Erythroblast (primary cell): ENCODE measurements at regions not wholly inside any gene's neighbourhood (a gene's known extent, or its start where the extent isn't known, plus 50 kb on each side); places are given as distances from the start of the nearest gene placed in this dataset.

Experiments used
- DNase-seq, 2 experiments: peaks; one replicate each; lab custom pipeline; 2025; lab: John Stamatoyannopoulos, UW
- GATA1 ChIP-seq: IDR thresholded peaks from 2 replicates; pipeline ENCODE4 v1.6.1; 2011; ENCODE audit warnings: low read depth, mild to moderate bottlenecking, control low read depth, low read length, moderate library complexity
- POLR2A ChIP-seq: IDR thresholded peaks from 2 replicates; pipeline ENCODE4 v1.6.1; 2011; ENCODE audit warnings: mild to moderate bottlenecking, low read length

DNA sequence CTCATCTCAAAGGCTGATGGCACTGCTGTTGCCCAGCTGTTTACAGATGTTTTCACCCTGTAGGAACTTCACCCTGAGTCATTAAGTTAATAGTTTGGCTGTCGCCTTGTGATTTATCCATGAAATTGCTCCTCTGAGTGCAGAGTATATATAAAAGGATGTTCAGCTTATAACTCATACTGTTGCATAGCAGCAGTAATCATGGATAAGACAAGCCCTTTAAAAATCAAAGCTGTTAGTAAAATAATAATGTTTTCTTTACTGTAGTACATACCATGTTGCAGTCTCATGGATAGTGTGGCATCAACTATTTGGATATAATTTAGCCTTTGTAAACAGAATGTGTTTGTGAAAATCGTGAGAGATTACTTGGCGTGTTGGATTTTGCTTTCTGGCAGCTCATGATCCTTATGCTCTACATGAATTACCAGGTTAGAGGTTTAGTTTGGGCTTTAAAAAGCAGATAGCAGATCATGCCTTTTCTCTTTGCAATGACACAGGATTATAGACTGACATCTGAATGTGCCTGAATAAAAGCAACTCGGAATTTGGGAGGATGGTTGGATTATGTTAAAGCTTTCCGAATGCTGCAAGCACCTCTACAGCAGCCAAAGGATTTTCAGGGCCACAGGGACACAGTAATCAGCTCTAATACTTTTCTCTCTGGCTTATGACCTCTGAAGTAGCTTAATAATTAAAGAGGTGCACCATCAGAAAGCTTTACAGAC lies 279.7 kb upstream of the ATP2B1 start:
- TF ChIP-seq POLR2A = no peak
- no peak for TF ChIP-seq GATA1
- no peak for DNase-seq

DNA sequence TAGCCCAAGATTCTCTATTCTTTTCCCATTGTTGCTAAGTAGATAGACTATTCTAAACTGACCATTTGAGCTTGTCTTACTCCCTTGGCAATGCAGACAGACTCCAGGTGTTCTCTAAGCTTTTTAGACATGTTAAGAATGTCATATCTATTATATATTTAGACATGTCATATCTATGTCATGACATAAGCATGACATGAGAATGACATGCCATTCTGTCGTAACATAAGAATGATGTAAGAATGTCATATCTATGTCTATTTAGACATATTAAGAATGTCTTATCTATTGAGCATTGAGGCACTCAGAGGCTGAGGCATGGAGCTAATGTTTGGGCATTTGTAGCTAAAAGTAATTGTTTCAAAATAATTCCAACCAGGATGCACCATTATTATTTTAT lies 277.3 kb upstream of the ATP2B1 start:
- no peak for TF ChIP-seq POLR2A
- no peak for TF ChIP-seq GATA1
- peak in 1 of 2 experiments; percentile 12 for DNase-seq

DNA sequence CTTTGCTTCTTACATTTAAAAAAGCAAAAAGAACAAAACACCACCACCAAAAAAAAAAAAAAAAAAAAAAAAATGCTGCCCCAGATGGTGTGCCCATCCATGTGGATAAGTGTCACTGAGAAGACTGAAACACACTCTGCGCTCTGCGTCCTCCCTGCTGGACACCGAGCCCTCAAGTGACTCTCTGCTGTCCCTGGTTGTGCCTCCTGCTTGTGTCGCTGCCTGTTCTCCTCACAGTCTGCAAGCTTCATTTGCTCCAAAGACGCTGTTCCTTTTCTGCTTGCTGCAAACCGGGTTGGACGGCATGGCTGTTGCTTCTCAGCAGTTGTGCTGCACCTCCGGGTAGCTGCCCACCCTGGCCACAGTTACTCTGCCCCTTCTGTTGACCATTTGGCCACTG lies 276.2 kb upstream of the ATP2B1 start:
- TF ChIP-seq GATA1 (no peak), POLR2A (no peak)
- no peak for DNase-seq

DNA sequence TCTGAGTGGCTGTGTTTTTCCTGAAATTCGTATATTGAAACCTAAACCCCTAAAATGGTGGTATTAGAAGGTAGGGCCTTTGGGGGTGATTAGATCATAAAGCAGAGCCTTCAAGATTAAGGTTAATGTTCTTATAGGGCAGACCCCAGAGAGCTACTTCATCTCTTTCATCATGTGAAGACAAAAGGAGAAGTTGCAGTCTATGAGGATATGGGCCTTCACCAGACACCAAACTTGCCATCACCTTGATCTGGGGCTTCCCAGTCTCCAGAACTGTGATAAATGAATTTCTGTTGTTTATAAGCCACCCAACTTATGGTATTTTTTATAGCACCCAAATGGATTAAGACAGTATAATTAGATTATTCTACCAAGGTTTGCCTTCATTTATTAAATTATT lies 275.0 kb upstream of the ATP2B1 start:
- no peak for DNase-seq
- TF ChIP-seq POLR2A (no peak), GATA1 (no peak)

DNA sequence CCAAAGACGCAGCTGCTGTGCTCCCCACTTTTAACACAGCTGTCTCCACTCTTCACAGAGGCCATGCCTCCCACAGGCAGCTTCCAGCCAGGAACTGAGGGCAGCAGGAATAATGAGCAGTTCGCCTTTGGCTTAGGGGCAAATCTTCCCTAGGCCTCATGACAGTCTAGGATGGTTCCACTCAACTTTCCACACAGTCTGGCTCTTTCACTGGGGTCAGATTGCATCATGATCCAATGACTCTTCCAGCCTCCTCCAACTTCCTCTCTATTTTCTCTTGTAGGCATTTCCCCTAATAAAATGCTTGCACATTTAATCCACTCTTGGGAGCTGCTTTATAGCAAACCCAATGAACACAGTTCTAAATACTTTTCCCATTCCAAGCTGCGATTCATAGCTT lies 271.6 kb upstream of the ATP2B1 start:
- TF ChIP-seq POLR2A (no peak), GATA1 (no peak)
- DNase-seq = no peak

DNA sequence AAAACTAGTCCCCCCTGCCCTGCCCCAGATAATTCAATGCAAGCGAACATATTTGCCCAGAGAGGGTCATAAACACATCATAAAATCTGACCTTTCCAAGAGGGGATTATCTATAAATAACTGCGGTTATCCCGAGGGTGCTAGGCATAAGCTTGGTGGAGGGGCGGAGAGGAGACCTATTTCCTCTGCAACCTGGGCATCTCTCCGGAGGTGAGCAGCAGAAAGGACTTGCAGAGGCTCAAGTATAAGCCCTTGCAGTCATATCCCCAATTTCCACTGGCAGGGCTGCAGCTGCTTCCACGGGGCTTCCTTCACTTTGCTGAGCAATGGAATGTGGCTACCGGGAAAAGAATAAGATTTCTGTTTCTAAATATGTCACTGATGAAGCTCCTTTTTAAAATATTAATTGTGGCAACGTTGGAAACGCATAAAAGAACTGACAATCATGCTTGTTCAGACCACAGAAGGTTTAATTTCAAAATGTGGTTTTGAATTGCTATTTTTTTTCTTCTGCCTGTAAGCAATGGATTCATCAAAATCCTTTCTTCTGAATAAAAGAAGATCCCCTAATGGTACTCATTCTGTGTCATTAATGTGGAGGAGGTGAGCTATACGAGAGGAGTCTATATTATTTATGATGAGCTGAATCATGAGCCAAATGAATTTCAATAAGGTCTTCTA lies 268.9 kb upstream of the ATP2B1 start:
- no peak for TF ChIP-seq GATA1
- no peak for TF ChIP-seq POLR2A
- no peak for DNase-seq

DNA sequence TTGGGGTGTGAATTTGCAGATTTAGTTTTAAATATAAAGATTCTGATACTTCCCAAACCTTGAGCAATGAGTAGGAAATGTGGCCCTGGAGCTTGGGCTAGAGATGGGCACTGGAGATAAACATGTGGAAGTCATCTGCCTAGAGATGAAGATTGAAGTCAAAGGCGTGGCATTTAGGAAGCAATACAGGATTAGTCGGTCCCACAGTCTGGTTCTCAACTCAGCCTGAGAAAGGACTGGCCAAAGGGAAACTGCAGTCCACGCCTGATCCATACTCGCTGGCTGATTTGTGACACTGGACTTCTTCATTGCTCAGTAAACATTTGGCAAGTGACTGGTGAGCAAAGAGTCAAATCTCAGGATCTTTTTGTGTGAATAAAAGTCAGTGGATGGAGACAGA lies 268.2 kb upstream of the ATP2B1 start:
- no peak for DNase-seq
- no peak for TF ChIP-seq GATA1

DNA sequence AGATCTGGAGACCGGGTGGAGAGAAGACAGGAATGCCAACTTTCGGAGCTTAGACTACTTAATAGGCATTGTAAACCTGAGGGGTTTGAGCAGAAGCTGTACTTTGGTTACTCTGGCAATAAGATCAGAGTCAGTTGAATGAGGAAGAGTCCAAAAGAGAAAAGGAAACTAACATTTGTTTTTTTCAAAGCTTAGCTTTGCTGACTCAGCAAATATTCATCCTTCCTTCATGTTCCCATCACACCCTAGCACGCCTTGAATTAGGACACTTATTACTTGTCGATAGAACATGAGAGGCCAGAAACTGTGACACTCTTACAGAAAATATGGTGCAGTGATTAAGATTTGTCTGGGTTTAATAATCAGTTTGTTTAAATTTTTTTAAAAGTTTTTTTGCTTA lies 266.9 kb upstream of the ATP2B1 start:
- no peak for DNase-seq

DNA sequence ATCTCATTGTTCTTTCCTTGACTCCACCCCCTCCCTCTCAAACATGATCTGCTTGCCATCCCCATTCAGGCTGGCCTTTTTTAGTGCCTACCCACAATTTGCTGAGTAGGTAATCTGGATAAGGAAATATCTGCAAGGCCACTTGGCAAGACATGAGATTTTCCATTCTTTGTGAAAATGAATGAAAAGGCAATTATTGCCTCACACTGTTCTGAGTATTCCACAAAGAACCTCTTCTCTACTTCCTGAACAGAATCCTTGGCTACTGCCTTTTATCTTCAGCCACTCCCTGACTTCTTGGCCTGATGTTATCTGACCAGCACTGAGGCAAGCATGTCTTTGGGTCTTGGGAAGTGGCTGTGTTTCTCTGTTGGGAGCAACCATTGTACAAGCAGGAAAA lies 263.2 kb upstream of the ATP2B1 start:
- DNase-seq = no peak
- TF ChIP-seq GATA1 = no peak
- TF ChIP-seq POLR2A = no peak

More for the DNA sequence above, 266.9 kb upstream of the ATP2B1 start:
- TF ChIP-seq POLR2A = no peak
- no peak for TF ChIP-seq GATA1

DNA sequence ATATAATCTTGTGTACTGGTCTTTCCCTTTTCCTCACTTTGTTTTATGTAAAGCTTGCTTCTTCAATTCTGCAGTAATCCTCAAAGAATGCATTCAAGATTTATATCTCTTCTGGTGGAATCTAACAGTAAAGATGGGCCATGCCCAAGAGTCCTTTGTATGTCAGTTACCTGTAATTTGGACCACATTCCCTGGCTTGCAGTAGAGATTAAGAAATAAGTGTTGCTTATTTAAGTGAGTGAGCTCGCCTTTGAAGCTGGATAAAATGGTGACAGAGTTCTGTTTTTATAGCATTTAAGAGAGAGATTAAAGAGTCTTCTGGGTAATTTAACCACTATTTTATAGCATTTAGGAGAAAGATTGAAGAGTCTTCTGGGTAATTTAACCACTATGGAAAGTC lies 262.1 kb upstream of the ATP2B1 start:
- TF ChIP-seq GATA1 (no peak), POLR2A (no peak)
- DNase-seq = no peak

DNA sequence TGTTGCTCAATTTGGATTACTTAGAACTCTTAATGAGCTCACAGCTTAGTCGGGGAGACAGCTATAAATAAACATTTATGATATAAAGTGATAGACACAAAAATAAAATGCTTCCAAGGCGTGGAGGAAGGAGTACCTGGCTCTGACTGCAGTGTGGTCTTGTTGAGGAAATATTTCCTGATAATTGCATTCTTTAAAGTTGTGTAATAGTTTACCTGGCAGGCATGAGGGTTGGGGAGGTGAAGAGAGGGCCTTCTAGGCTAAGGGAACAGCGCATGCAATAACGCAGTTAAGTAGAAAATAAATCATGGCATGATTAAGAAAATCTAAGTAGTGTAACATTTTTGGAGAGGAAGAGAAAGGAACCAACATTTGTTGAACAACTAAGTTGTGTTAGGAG lies 260.5 kb upstream of the ATP2B1 start:
- DNase-seq = no peak
- TF ChIP-seq POLR2A (no peak), GATA1 (no peak)

DNA sequence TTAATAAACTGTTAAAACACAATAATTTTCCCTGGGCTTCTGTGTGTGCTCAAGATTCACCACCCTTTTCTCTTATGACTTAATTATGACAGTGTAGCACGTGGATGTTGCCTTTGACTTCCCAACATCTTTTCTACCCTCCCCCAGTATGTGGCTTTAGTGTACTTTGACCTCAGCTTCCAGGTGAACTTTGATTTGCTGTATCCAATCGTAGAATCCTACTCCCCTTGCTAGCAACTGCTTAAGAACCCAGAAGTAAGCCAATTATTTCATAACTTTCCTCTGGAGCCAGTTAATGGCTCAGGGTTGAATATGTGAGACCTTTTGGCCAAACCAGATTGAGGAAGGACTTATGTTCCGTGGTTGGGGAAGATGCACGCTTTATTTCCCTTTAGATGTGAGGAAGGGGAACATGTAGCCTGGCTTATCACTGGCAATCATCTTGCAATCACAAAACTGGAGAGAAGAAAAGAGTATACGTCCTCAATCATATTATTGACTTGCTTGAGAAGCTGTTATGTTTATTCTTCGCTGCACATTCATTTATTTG lies 259.6 kb upstream of the ATP2B1 start:
- TF ChIP-seq GATA1 (no peak), POLR2A (no peak)
- DNase-seq = no peak

DNA sequence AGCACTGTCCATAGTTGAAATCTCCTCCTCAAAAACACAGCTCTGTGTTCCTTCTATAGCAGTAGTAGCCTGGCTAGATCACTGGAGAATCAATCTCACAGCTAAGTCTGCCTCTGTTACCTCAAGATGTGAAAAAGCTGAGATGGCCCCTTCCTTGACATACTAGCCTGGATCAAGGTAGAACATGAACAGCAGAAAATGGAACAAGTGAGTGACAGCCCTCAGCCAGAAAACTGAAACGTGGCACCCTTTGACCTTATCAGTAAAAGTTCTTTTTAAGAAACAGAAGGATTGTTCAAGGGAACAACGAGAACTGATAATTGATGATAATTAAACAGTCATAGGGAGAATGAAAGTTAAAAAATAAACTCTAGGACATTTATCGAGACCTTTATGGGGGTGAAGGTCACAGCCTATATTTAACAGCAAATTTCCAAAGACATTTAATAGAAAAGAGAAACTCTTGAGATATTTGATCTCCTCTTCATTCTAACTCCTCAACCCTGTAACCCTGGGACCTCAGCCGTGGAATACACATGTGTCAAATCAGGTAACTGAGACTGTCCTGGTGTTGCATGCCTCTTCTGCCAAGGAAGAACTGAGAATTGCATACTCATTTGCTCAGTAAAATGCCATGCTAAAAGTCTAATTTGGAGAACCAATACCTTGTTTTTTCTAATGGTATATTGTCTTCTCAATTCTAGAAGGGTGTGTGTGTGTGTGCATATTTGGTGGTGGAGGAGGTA lies 258.0 kb upstream of the ATP2B1 start:
- DNase-seq = no peak
- TF ChIP-seq POLR2A (no peak), GATA1 (no peak)

DNA sequence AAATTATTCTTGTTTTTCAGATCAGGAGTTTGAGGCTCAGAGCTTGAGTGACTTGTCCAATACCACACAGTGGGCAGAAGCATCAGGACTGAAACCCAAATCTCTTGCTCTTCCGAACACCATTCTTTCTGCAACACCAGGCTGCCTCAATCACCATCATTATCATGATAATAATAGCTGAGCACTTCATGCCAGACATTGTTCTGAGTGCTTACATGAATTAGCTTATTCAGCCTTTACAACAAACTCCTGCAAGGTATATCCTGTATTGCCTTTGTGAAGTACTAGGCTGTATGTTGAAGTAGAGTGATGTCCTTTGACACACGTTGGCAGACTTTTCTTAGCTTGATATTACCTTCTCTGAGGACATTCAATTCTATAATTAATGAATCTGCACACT lies 257.4 kb upstream of the ATP2B1 start:
- no peak for TF ChIP-seq POLR2A
- TF ChIP-seq GATA1 = no peak
- no peak for DNase-seq

DNA sequence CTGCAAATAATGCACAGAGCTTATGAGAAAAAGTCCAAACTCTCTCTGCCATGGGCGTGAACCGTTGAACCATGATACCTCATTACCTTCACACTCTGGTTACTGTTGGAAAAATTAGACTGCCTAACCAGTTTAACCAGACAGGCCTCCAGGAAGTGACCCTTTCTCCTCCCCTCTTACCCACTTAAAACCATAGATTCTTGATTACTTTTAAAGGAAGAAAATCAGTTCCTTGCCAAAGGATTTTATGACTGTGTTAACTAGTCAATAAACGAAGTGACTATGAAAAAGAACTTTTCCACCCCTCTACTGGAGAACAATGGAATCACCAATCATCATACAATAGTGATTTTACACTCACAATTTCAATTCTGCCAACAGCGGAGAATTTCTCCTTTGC lies 254.0 kb upstream of the ATP2B1 start:
- peak in 1 of 2 experiments; percentile 3 for DNase-seq
- TF ChIP-seq POLR2A = no peak
- no peak for TF ChIP-seq GATA1
